ENCODE measurements at regions not wholly inside any gene's neighbourhood (a gene's known extent, or its start where the extent isn't known, plus 50 kb on each side); places are given as distances from the start of the nearest gene placed in this dataset.

- TF ChIP-seq CTCF (conservative IDR thresholded peaks at IDR 0.05; ENCODE audit: low read depth, low read length) (no peak), EZH2 (IDR thresholded peaks at IDR 0.05; ENCODE audit: borderline replicate concordance, low read depth, low read length, poor library complexity, severe bottlenecking) (no peak)
These were observed 743.7 kb upstream of the EPHA6 start for GRCh38 chr3:96070678-96071077.

Measured in A673 (cell line).